ENCODE measurements at regions not wholly inside any gene's neighbourhood (a gene's known extent, or its start where the extent isn't known, plus 50 kb on each side); places are given as distances from the start of the nearest gene placed in this dataset.
A peak's percentile ranks its signal among the peaks of the same experiment; 100 is the strongest.
"Not testable (repeated sequence)": the region's sequence is repeated elsewhere in the genome, so short reads cannot be mapped to it uniquely, and the experiment has no call there.

DNA sequence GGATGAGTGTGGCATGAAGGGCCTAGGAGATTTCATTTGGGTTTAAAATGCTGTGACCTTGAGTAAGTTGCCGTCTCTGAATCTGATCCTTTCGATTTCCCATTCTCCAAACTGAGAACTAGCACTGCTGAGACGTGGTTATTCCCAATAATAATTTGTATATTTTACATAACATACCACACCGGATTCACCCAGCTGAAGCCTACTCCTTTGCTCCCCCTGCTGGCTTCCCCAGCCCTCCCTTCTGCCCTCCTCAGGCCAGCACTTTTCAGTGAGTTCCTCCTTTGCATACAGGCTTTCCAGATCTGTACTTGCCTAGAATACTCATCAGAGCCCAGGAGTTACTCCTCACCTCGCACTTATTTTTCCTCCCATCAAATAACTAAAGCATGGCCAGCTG lies 255.1 kb downstream of the OR4F29 start:
- not testable (repeated sequence) for H2AFZ ChIP-seq (ENCODE audit: low read length); H3K79me2 ChIP-seq (ENCODE audit: low read length); H3K9ac ChIP-seq (ENCODE audit: low read length); H3K4me2 ChIP-seq (ENCODE audit: low read depth, low read length, poor library complexity, severe bottlenecking); H3K4me3 ChIP-seq (ENCODE audit: low read length); H3K27ac ChIP-seq (ENCODE audit: low read length); H3K9me2 ChIP-seq (replicated peaks; ENCODE audit: insufficient read depth, low read length); H3K27me3 ChIP-seq (ENCODE audit: low read length); H3K4me1 ChIP-seq (ENCODE audit: low read length); H3K9me3 ChIP-seq (ENCODE audit: low read length); H3K36me3 ChIP-seq (ENCODE audit: insufficient read depth, low read length); DNase-seq; H4K20me1 ChIP-seq (ENCODE audit: insufficient read depth, low read depth, low read length)

DNA sequence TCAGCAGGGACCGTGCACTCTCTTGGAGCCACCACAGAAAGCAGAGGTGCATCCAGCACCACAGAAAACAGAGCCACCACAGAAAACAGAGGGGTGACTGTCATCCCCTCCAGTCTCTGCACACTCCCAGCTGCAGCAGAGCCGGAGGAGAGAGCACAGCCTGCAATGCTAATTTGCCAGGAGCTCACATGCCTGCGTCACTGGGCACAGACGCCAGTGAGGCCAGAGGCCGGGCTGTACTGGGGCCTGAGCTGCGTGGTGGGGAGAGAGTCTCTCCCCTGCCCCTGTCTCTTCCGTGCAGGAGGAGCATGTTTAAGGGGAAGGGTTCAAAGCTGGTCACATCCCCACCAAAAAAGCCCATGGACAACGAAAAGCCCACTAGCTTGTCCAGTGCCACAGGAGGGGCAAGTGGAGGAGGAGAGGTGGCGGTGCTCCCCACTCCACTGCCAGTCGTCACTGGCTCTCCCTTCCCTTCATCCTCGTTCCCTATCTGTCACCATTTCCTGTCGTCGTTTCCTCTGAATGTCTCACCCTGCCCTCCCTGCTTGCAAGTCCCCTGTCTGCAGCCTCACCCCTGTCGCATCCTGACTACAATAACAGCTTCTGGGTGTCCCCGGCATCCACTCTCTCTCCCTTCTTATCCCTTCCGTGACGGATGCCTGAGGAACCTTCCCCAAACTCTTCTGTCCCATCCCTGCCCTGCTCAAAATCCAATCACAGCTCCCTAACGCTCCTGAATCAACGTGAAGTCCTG lies 260.0 kb downstream of the OR4F29 start:
- H3K4me3 ChIP-seq (ENCODE audit: low read length) = not testable (repeated sequence)

DNA sequence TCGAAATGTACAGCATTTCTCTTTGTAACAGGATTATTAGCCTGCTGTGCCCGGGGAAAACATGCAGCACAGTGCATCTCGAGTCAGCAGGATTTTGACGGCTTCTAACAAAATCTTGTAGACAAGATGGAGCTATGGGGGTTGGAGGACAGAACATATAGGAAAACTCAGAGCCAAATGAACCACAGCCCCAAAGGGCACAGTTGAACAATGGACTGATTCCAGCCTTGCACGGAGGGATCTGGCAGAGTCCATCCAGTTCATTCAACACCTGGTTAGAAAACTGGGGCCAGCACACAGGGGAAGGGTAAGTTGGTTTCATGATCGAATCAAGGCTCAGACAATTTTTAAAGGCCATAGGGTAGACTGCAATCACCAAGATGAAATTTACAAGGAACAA lies 260.8 kb downstream of the OR4F29 start:
- H3K9me2 ChIP-seq (replicated peaks; ENCODE audit: insufficient read depth, low read length); H3K27me3 ChIP-seq (ENCODE audit: low read length); H3K4me1 ChIP-seq (ENCODE audit: low read length); H3K4me2 ChIP-seq (ENCODE audit: low read depth, low read length, poor library complexity, severe bottlenecking); H3K27ac ChIP-seq (ENCODE audit: low read length); H3K4me3 ChIP-seq (ENCODE audit: low read length); H3K36me3 ChIP-seq (ENCODE audit: insufficient read depth, low read length); H3K9ac ChIP-seq (ENCODE audit: low read length); H2AFZ ChIP-seq (ENCODE audit: low read length); H4K20me1 ChIP-seq (ENCODE audit: insufficient read depth, low read depth, low read length); H3K79me2 ChIP-seq (ENCODE audit: low read length); H3K9me3 ChIP-seq (ENCODE audit: low read length): not testable (repeated sequence)
- DNase-seq = peak; percentile 16

More for the DNA sequence above, 260.0 kb downstream of the OR4F29 start:
- H2AFZ ChIP-seq (ENCODE audit: low read length); H3K36me3 ChIP-seq (ENCODE audit: insufficient read depth, low read length); H3K9ac ChIP-seq (ENCODE audit: low read length); H3K4me2 ChIP-seq (ENCODE audit: low read depth, low read length, poor library complexity, severe bottlenecking); H4K20me1 ChIP-seq (ENCODE audit: insufficient read depth, low read depth, low read length); H3K79me2 ChIP-seq (ENCODE audit: low read length); H3K27me3 ChIP-seq (ENCODE audit: low read length); H3K9me3 ChIP-seq (ENCODE audit: low read length); H3K27ac ChIP-seq (ENCODE audit: low read length); H3K4me1 ChIP-seq (ENCODE audit: low read length); H3K9me2 ChIP-seq (replicated peaks; ENCODE audit: insufficient read depth, low read length): not testable (repeated sequence)
- DNase-seq = peak; percentile 16

DNA sequence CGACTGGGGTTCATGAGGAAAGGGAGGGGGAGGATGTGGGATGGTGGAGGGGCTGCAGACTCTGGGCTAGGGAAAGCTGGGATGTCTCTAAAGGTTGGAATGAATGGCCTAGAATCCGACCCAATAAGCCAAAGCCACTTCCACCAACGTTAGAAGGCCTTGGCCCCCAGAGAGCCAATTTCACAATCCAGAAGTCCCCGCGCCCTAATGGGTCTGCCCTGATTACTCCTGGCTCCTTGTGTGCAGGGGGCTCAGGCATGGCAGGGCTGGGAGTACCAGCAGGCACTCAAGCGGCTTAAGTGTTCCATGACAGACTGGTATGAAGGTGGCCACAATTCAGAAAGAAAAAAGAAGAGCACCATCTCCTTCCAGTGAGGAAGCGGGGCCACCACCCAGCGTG lies 261.6 kb downstream of the OR4F29 start:
- H3K4me1 ChIP-seq (ENCODE audit: low read length); H3K4me2 ChIP-seq (ENCODE audit: low read depth, low read length, poor library complexity, severe bottlenecking); H2AFZ ChIP-seq (ENCODE audit: low read length); H4K20me1 ChIP-seq (ENCODE audit: insufficient read depth, low read depth, low read length); H3K27me3 ChIP-seq (ENCODE audit: low read length); H3K27ac ChIP-seq (ENCODE audit: low read length); H3K9me2 ChIP-seq (replicated peaks; ENCODE audit: insufficient read depth, low read length); H3K79me2 ChIP-seq (ENCODE audit: low read length); DNase-seq; H3K4me3 ChIP-seq (ENCODE audit: low read length); H3K36me3 ChIP-seq (ENCODE audit: insufficient read depth, low read length); H3K9ac ChIP-seq (ENCODE audit: low read length); H3K9me3 ChIP-seq (ENCODE audit: low read length): not testable (repeated sequence)

DNA sequence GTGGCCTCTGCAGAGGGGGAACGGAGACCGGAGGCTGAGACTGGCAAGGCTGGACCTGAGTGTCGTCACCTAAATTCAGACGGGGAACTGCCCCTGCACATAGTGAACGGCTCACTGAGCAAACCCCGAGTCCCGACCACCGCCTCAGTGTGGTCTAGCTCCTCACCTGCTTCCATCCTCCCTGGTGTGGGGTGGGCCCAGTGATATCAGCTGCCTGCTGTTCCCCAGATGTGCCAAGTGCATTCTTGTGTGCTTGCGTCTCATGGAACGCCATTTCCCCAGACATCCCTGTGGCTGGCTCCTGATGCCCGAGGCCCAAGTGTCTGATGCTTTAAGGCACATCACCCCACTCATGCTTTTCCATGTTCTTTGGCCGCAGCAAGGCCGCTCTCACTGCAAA lies 262.2 kb downstream of the OR4F29 start:
- not testable (repeated sequence) for H3K4me2 ChIP-seq (ENCODE audit: low read depth, low read length, poor library complexity, severe bottlenecking); DNase-seq; H3K36me3 ChIP-seq (ENCODE audit: insufficient read depth, low read length); H2AFZ ChIP-seq (ENCODE audit: low read length); H3K9me3 ChIP-seq (ENCODE audit: low read length); H3K9ac ChIP-seq (ENCODE audit: low read length); H3K4me3 ChIP-seq (ENCODE audit: low read length); H3K27me3 ChIP-seq (ENCODE audit: low read length); H3K79me2 ChIP-seq (ENCODE audit: low read length); H3K4me1 ChIP-seq (ENCODE audit: low read length); H4K20me1 ChIP-seq (ENCODE audit: insufficient read depth, low read depth, low read length); H3K27ac ChIP-seq (ENCODE audit: low read length); H3K9me2 ChIP-seq (replicated peaks; ENCODE audit: insufficient read depth, low read length)

DNA sequence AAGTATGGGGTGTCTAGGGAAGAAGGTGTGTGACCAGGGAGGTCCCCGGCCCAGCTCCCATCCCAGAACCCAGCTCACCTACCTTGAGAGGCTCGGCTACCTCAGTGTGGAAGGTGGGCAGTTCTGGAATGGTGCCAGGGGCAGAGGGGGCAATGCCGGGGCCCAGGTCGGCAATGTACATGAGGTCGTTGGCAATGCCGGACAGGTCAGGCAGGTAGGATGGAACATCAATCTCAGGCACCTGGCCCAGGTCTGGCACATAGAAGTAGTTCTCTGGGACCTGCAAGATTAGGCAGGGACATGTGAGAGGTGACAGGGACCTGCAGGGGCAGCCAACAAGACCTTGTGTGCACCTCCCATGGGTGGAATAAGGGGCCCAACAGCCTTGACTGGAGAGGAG lies 264.2 kb downstream of the OR4F29 start:
- H3K9me2 ChIP-seq (replicated peaks; ENCODE audit: insufficient read depth, low read length); H4K20me1 ChIP-seq (ENCODE audit: insufficient read depth, low read depth, low read length); H3K27ac ChIP-seq (ENCODE audit: low read length); H3K27me3 ChIP-seq (ENCODE audit: low read length); H2AFZ ChIP-seq (ENCODE audit: low read length); H3K4me3 ChIP-seq (ENCODE audit: low read length); H3K36me3 ChIP-seq (ENCODE audit: insufficient read depth, low read length); H3K9me3 ChIP-seq (ENCODE audit: low read length); H3K4me2 ChIP-seq (ENCODE audit: low read depth, low read length, poor library complexity, severe bottlenecking); H3K79me2 ChIP-seq (ENCODE audit: low read length); DNase-seq; H3K9ac ChIP-seq (ENCODE audit: low read length); H3K4me1 ChIP-seq (ENCODE audit: low read length): not testable (repeated sequence)

DNA sequence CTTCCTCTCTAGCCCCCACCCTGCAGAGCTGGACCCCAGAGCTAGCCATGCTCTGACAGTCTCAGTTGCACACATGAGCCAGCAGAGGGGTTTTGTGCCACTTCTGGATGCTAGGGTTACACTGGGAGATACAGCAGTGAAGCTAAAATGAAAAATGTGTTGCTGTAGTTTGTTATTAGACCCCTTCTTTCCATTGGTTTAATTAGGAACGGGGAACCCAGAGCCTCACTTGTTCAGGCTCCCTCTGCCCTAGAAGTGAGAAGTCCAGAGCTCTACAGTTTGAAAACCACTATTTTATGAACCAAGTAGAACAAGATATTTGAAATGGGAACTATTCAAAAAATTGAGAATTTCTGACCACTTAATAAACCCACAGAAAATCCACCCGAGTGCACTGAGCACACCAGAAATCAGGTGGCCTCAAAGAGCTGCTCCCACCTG lies 264.8 kb downstream of the OR4F29 start:
- H3K9me2 ChIP-seq (replicated peaks; ENCODE audit: insufficient read depth, low read length); H3K27me3 ChIP-seq (ENCODE audit: low read length); H3K4me2 ChIP-seq (ENCODE audit: low read depth, low read length, poor library complexity, severe bottlenecking); H3K9me3 ChIP-seq (ENCODE audit: low read length); H4K20me1 ChIP-seq (ENCODE audit: insufficient read depth, low read depth, low read length); H3K27ac ChIP-seq (ENCODE audit: low read length); H3K36me3 ChIP-seq (ENCODE audit: insufficient read depth, low read length); H3K4me3 ChIP-seq (ENCODE audit: low read length); H2AFZ ChIP-seq (ENCODE audit: low read length); H3K79me2 ChIP-seq (ENCODE audit: low read length); H3K9ac ChIP-seq (ENCODE audit: low read length); H3K4me1 ChIP-seq (ENCODE audit: low read length): not testable (repeated sequence)
- peak; percentile 26 for DNase-seq

DNA sequence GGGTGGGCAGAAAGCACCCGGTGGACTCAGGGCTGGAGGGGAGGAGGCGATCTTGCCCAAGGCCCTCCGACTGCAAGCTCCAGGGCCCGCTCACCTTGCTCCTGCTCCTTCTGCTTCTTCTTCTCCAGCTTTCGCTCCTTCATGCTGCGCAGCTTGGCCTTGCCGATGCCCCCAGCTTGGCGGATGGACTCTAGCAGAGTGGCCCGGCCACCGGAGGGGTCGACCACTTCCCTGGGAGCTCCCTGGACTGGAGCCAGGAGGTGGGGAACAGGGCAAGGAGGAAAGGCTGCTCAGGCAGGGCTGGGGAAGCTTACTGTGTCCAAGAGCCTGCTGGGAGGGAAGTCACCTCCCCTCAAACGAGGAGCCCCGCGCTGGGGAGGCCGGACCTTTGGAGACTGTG lies 265.3 kb downstream of the OR4F29 start:
- not testable (repeated sequence) for DNase-seq

DNA sequence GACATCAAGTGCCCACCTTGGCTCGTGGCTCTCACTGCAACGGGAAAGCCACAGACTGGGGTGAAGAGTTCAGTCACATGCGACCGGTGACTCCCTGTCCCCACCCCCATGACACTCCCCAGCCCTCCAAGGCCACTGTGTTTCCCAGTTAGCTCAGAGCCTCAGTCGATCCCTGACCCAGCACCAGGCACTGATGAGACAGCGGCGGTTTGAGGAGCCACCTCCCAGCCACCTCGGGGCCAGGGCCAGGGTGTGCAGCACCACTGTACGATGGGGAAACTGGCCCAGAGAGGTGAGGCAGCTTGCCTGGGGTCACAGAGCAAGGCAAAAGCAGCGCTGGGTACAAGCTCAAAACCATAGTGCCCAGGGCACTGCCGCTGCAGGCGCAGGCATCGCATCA lies 266.0 kb downstream of the OR4F29 start:
- not testable (repeated sequence) for H3K27me3 ChIP-seq (ENCODE audit: low read length); H3K9me2 ChIP-seq (replicated peaks; ENCODE audit: insufficient read depth, low read length); H3K4me1 ChIP-seq (ENCODE audit: low read length); H3K4me3 ChIP-seq (ENCODE audit: low read length); H4K20me1 ChIP-seq (ENCODE audit: insufficient read depth, low read depth, low read length); H3K4me2 ChIP-seq (ENCODE audit: low read depth, low read length, poor library complexity, severe bottlenecking); H3K9ac ChIP-seq (ENCODE audit: low read length); H2AFZ ChIP-seq (ENCODE audit: low read length); H3K36me3 ChIP-seq (ENCODE audit: insufficient read depth, low read length); H3K27ac ChIP-seq (ENCODE audit: low read length); DNase-seq; H3K79me2 ChIP-seq (ENCODE audit: low read length); H3K9me3 ChIP-seq (ENCODE audit: low read length)

More for the DNA sequence above, 265.3 kb downstream of the OR4F29 start:
- H3K4me2 ChIP-seq (ENCODE audit: low read depth, low read length, poor library complexity, severe bottlenecking); H2AFZ ChIP-seq (ENCODE audit: low read length); H3K79me2 ChIP-seq (ENCODE audit: low read length); H4K20me1 ChIP-seq (ENCODE audit: insufficient read depth, low read depth, low read length); H3K9me3 ChIP-seq (ENCODE audit: low read length); H3K36me3 ChIP-seq (ENCODE audit: insufficient read depth, low read length); H3K27ac ChIP-seq (ENCODE audit: low read length); H3K9me2 ChIP-seq (replicated peaks; ENCODE audit: insufficient read depth, low read length); H3K27me3 ChIP-seq (ENCODE audit: low read length); H3K4me1 ChIP-seq (ENCODE audit: low read length); H3K4me3 ChIP-seq (ENCODE audit: low read length); H3K9ac ChIP-seq (ENCODE audit: low read length): not testable (repeated sequence)
